Ovary (tissue), 3 donors: ENCODE measurements at regions not wholly inside any gene's neighbourhood (a gene's known extent, or its start where the extent isn't known, plus 50 kb on each side); places are given as distances from the start of the nearest gene placed in this dataset.

ENCODE experiments used
- POLR2A ChIP-seq: fragments of 450-650 bp; IDR thresholded peaks from one replicate; pipeline ENCODE4 v1.6.1; 2017; ENCODE audit warnings: antibody characterized with exemption, mild to moderate bottlenecking, moderate library complexity
- TF ChIP-seq, protein P1 (sequence below), 3 donors: fragments of 450-650 bp in 2 of 3; fragments of 200-600 bp in 1 of 3; IDR thresholded peaks; one replicate each; pipeline versions ENCODE4 v1.5.1 to v1.8.0; 2016 to 2022; ENCODE audit warnings: antibody characterized with exemption in 3 of 3, mild to moderate bottlenecking in 1 of 3
- donor health status: DM: no; HTN: no; CAD: no.

GRCh38 chr3:148173851-148174250, 523.9 kb upstream of the AGTR1 start:
- TF ChIP-seq, protein P1, sequence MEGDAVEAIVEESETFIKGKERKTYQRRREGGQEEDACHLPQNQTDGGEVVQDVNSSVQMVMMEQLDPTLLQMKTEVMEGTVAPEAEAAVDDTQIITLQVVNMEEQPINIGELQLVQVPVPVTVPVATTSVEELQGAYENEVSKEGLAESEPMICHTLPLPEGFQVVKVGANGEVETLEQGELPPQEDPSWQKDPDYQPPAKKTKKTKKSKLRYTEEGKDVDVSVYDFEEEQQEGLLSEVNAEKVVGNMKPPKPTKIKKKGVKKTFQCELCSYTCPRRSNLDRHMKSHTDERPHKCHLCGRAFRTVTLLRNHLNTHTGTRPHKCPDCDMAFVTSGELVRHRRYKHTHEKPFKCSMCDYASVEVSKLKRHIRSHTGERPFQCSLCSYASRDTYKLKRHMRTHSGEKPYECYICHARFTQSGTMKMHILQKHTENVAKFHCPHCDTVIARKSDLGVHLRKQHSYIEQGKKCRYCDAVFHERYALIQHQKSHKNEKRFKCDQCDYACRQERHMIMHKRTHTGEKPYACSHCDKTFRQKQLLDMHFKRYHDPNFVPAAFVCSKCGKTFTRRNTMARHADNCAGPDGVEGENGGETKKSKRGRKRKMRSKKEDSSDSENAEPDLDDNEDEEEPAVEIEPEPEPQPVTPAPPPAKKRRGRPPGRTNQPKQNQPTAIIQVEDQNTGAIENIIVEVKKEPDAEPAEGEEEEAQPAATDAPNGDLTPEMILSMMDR (IDR thresholded peaks at IDR 0.05): no peak
- TF ChIP-seq POLR2A: no peak
